Stomach (tissue), 4 donors: ENCODE measurements at regions not wholly inside any gene's neighbourhood (a gene's known extent, or its start where the extent isn't known, plus 50 kb on each side); places are given as distances from the start of the nearest gene placed in this dataset.

ENCODE experiments used
- CTCF ChIP-seq, 7 experiments: fragments of 450-650 bp in 4 of 7; fragments of 200-600 bp in 3 of 7; sonication (generic) in 3 of 7; IDR thresholded peaks; one replicate each; pipeline ENCODE4 v1.5.1; 2016 to 2019; ENCODE audit warnings: antibody characterized with exemption in 7 of 7, control low read depth in 2 of 7, mild to moderate bottlenecking in 1 of 7
- POLR2A ChIP-seq, 4 donors: fragments of 450-650 bp; IDR thresholded peaks; one replicate each; pipeline ENCODE4 v1.6.1; 2016; ENCODE audit warnings: antibody characterized with exemption in 4 of 4, control low read depth in 2 of 4, mild to moderate bottlenecking in 1 of 4, moderate library complexity in 1 of 4
- POLR2AphosphoS5 ChIP-seq, 3 donors: sonication (generic); formaldehyde crosslinking; IDR thresholded peaks; one replicate each; pipeline ENCODE4 v1.6.1; 2016; ENCODE audit warnings: antibody characterized with exemption in 3 of 3

GRCh38 chr10:45514291-45515270, 140.6 kb downstream of the ALOX5 start:
- TF ChIP-seq CTCF (IDR thresholded peaks at IDR 0.05) (no peak), POLR2A (IDR thresholded peaks at IDR 0.05) (no peak), POLR2AphosphoS5 (IDR thresholded peaks at IDR 0.05) (no peak)
